GM12878 (cell line): ENCODE measurements at regions not wholly inside any gene's neighbourhood (a gene's known extent, or its start where the extent isn't known, plus 50 kb on each side); places are given as distances from the start of the nearest gene placed in this dataset.

Source experiments
- ATAC-seq: fragments of 200-7000 bp; cut with Tn5 transposase; 3 replicates; pipeline ENCODE4 v1.9.1; 2020; ENCODE audit warnings: mild to moderate bottlenecking, moderate library complexity
- BruUV-seq: library from RNA; stranded (reverse); fragments of 400-500 nt; replicated peaks from 2 replicates; lab custom pipeline; 2021; lab: Mats Ljungman, UMichigan
- CTCF ChIA-PET: fragments of 300-600 bp; sonication (Branson Sonifier 250); formaldehyde crosslinking; extraction: SDS; loops from one replicate; lab custom pipeline; 2021; ENCODE audit warnings: inconsistent platforms; lab: Yijun Ruan, JAX
- POLR2A ChIA-PET: fragments of 350-600 bp; formaldehyde crosslinking; extraction: SDS; loops from one replicate; lab custom pipeline; 2021; ENCODE audit warnings: inconsistent platforms; lab: Charles Lee
- RAD21 ChIA-PET: fragments of 300-600 bp; sonication (Branson Sonifier 250); formaldehyde crosslinking; loops from one replicate; lab custom pipeline; 2023; ENCODE audit warnings: antibody characterized with exemption; ENCODE audit not compliant: unreplicated experiment; lab: Charles Lee
- SMC1A ChIA-PET: fragments of 300-600 bp; sonication (Branson Sonifier 250); formaldehyde crosslinking; loops from one replicate; lab custom pipeline; 2023; ENCODE audit not compliant: unreplicated experiment, uncharacterized antibody; lab: Charles Lee
- DNase-seq: peaks from one replicate; pipeline ENCODE4 v3.0.0-alpha.2; 2011; ENCODE audit warnings: low read depth, low spot score
- FAIRE-seq: peaks from 3 replicates; lab custom pipeline; 2011; peaks lifted over from hg19 to GRCh38; lab: Jason Lieb, UNC
- H2AFZ ChIP-seq: 2 replicates; pipeline ENCODE4 v1.6.0; 2011; ENCODE audit warnings: low read depth, low read length, control low read depth; ENCODE audit not compliant: control insufficient read depth
- H3K27ac ChIP-seq: 2 replicates; pipeline ENCODE4 v1.5.1; 2011; ENCODE audit warnings: control low read depth; ENCODE audit not compliant: control insufficient read depth, insufficient read depth
- H3K27me3 ChIP-seq, 2 experiments: replicated peaks in 1 of 2; 2 replicates each; pipeline versions ENCODE4 v1.6.0 to v1.6.1; 2011; ENCODE audit warnings: low read length in 1 of 2; ENCODE audit not compliant: control insufficient read depth in 2 of 2, insufficient read depth in 2 of 2
- H3K36me3 ChIP-seq, 2 experiments: 2 replicates each; pipeline ENCODE4 v1.5.1; 2011; ENCODE audit warnings: low read length in 1 of 2; ENCODE audit not compliant: control insufficient read depth in 2 of 2, insufficient read depth in 2 of 2
- H3K4me1 ChIP-seq: 2 replicates; pipeline ENCODE4 v1.6.1; 2011; ENCODE audit warnings: mild to moderate bottlenecking, low read length, moderate library complexity, mixed read lengths; ENCODE audit not compliant: control insufficient read depth, insufficient read depth
- H3K4me2 ChIP-seq: 2 replicates; pipeline ENCODE4 v1.6.0; 2011; ENCODE audit warnings: control low read depth; ENCODE audit not compliant: control insufficient read depth, insufficient read depth
- H3K4me3 ChIP-seq: fragments of 200-600 bp; sonication (generic); 2 replicates; pipeline ENCODE4 v1.5.1; 2016
- H3K79me2 ChIP-seq: 2 replicates; pipeline ENCODE4 v1.6.0; 2011; ENCODE audit warnings: low read length; ENCODE audit not compliant: control insufficient read depth, insufficient read depth
- H3K9ac ChIP-seq: 2 replicates; pipeline ENCODE4 v1.8.0; 2011; ENCODE audit warnings: low read length, control low read depth, mixed read lengths; ENCODE audit not compliant: control insufficient read depth, insufficient read depth
- H3K9me3 ChIP-seq: replicated peaks from 3 replicates; pipeline ENCODE4 v1.5.1; 2011; ENCODE audit warnings: mild to moderate bottlenecking, low read length; ENCODE audit not compliant: control insufficient read depth, insufficient read depth
- H4K20me1 ChIP-seq: 2 replicates; pipeline ENCODE4 v1.6.0; 2011; ENCODE audit not compliant: control insufficient read depth, insufficient read depth
- CBFB ChIP-seq: IDR thresholded peaks from 2 replicates; pipeline ENCODE4 v1.6.1; 2016; ENCODE audit warnings: antibody characterized with exemption, low read depth
- GATAD2B ChIP-seq: fragments of 450-650 bp; conservative IDR thresholded peaks from 2 replicates; pipeline ENCODE4 v1.6.1; 2017; ENCODE audit warnings: low read depth, mild to moderate bottlenecking, moderate library complexity
- JUND ChIP-seq: IDR thresholded peaks from 2 replicates; pipeline ENCODE4 v1.6.1; 2012; ENCODE audit warnings: low read depth, mild to moderate bottlenecking, low read length, improper control_type of control experiment, moderate library complexity
- SKIL ChIP-seq: fragments of 450-650 bp; IDR thresholded peaks from 2 replicates; pipeline ENCODE4 v1.6.1; 2017; ENCODE audit warnings: mild to moderate bottlenecking, low read depth, inconsistent platforms; ENCODE audit not compliant: poor library complexity, severe bottlenecking
- SMAD1 ChIP-seq: fragments of 450-650 bp; IDR thresholded peaks from 2 replicates; pipeline ENCODE4 v1.6.1; 2018; ENCODE audit warnings: mild to moderate bottlenecking, low read depth; ENCODE audit not compliant: partially characterized antibody
- YBX1 ChIP-seq: fragments of 450-650 bp; IDR thresholded peaks from 2 replicates; pipeline ENCODE4 v1.6.1; 2016; ENCODE audit warnings: antibody characterized with exemption
- WGBS: methylation state at CpG from one replicate; pipeline ENCODE4 v1.1.6; 2016; ENCODE audit warnings: low lambda C conversion rate; ENCODE audit not compliant: insufficient replicate concordance, insufficient coverage; ENCODE audit errors: missing lambda C conversion rate; 5-methylcytosine and 5-hydroxymethylcytosine counted together
- in situ Hi-C: fragments of 300-500 bp; cut with MboI; formaldehyde crosslinking; loops from 9 replicates; pipeline ENCODE4 v1.14.3; 2018; ENCODE audit warnings: mixed read lengths
- intact Hi-C: fragments of 100-400 bp; cut with micrococcal nuclease; formaldehyde crosslinking; loops from one replicate; pipeline ENCODE4 v1.14.2; 2022; ENCODE audit not compliant: unreplicated experiment
- TF ChIP-seq, protein P1 (sequence below): fragments of 450-650 bp; conservative IDR thresholded peaks from 2 replicates; pipeline ENCODE4 v1.6.1; 2017; ENCODE audit warnings: mild to moderate bottlenecking, moderate library complexity
- TF ChIP-seq, protein P2 (sequence below): fragments of 150-350 bp; IDR thresholded peaks from 2 replicates; pipeline ENCODE4 v1.6.1; 2014; ENCODE audit warnings: mild to moderate bottlenecking, low read depth, low read length

DNA sequence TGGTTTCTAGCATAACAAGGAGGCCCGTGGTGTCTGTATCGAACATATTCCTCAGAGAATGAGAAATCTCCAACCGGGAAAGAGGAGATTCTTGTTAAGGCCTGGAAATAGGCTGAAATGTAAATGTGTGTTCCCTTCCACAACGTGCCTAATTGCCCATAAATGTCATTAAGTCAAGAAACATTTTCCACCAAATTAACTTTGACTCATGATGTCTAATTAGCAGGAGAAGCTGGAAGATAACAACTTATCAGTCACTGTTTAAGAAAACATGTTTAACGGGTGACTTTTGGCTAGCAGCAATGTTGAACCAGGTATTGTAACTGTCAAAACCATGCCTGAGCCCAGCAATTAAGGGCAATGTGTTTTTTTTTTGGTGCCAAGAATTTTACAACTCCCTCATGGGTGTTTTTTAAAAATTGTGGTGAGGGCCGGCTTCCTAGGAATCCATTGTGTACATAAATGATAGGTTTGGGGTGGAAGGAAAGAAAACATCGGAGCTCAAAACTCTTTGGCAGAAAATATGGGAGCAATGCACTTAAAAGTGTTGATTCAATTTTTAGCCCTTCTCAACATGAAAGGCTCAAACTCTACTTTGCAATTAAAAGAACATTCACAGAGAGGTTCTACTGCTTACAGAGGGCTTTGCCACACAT is 67.0 kb downstream of the OLIG1 start:
- intact Hi-C loops (no loop called here), in situ Hi-C loops (no loop called here)
- H3K27ac ChIP-seq: no peak overlapping the region
- H4K20me1 ChIP-seq: no peaks in the 10 kb centered on the region
- H3K36me3 ChIP-seq: no peaks in the 10 kb centered on the region
- no peaks in the 10 kb centered on the region for H3K79me2 ChIP-seq
- no peak for ATAC-seq
- DNase-seq: no peak
- 43% methylated on average over 7 of the region's 7 CpGs for WGBS
- H3K4me1 ChIP-seq: no peaks in the 10 kb centered on the region
- POLR2A ChIA-PET: no interaction called here
- H3K4me2 ChIP-seq: no peak overlapping the region
- H2AFZ ChIP-seq: no peak overlapping the region
- CTCF ChIA-PET: interaction anchor here (0.9 to 1.1 kb wide), 3 partner anchors 11 to 136 kb away, joined by 3 to 4 read pairs (median 3); no protein-coding TSS in a partner anchor
- BruUV-seq: no TSS peak
- H3K27me3 ChIP-seq: no peaks in the 10 kb centered on the region; a peak in 1 of 4 replicates
- H3K4me3 ChIP-seq: no peak overlapping the region
- RAD21 ChIA-PET: interaction anchor here (1.5 kb wide), 1 partner anchor 60 kb away, joined by 3 read pairs; no protein-coding TSS in a partner anchor
- no peaks in the 10 kb centered on the region for H3K9me3 ChIP-seq
- SMC1A ChIA-PET: no interaction called here
- TF ChIP-seq JUND (no peak), GATAD2B (no peak), SKIL (no peak), SMAD1 (no peak), YBX1 (no peak), CBFB (no peak)
- TF ChIP-seq, protein P1, sequence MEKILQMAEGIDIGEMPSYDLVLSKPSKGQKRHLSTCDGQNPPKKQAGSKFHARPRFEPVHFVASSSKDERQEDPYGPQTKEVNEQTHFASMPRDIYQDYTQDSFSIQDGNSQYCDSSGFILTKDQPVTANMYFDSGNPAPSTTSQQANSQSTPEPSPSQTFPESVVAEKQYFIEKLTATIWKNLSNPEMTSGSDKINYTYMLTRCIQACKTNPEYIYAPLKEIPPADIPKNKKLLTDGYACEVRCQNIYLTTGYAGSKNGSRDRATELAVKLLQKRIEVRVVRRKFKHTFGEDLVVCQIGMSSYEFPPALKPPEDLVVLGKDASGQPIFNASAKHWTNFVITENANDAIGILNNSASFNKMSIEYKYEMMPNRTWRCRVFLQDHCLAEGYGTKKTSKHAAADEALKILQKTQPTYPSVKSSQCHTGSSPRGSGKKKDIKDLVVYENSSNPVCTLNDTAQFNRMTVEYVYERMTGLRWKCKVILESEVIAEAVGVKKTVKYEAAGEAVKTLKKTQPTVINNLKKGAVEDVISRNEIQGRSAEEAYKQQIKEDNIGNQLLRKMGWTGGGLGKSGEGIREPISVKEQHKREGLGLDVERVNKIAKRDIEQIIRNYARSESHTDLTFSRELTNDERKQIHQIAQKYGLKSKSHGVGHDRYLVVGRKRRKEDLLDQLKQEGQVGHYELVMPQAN: no peak
- TF ChIP-seq, protein P2, sequence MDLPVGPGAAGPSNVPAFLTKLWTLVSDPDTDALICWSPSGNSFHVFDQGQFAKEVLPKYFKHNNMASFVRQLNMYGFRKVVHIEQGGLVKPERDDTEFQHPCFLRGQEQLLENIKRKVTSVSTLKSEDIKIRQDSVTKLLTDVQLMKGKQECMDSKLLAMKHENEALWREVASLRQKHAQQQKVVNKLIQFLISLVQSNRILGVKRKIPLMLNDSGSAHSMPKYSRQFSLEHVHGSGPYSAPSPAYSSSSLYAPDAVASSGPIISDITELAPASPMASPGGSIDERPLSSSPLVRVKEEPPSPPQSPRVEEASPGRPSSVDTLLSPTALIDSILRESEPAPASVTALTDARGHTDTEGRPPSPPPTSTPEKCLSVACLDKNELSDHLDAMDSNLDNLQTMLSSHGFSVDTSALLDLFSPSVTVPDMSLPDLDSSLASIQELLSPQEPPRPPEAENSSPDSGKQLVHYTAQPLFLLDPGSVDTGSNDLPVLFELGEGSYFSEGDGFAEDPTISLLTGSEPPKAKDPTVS: no peak
- H3K9ac ChIP-seq: no peak overlapping the region
- no peak for FAIRE-seq
